ENCODE measurements at regions not wholly inside any gene's neighbourhood (a gene's known extent, or its start where the extent isn't known, plus 50 kb on each side); places are given as distances from the start of the nearest gene placed in this dataset.

DNA sequence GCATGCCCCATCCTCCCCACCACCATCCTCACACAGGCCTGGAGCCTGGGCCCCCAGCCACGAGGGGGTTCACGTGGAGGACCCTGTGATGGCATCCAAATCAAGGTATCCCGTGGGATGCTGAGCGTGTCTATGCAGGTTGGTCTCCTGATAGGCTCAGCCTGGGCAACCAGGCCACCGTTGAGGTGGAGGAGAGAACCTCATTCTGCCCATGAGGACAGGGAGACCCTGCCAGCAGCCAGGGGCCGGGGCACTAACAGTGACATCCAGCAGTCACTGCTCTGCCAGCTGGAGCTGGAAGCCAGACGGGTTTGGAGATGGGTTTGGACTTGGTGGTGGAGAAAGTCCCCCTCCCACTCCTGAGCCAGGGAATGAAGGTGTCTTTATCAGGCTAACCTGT lies 582.8 kb downstream of the MATN1 start:
- TF ChIP-seq POLR2AphosphoS5 (IDR thresholded peaks at IDR 0.05; ENCODE audit: low read depth, low read length) (no peak), POLR2A (IDR thresholded peaks at IDR 0.05; ENCODE audit: low read depth, low read length) (no peak), TAF1 (IDR thresholded peaks at IDR 0.05; ENCODE audit: borderline replicate concordance, low read depth, low read length) (no peak)
